GM03348 (cell line): ENCODE measurements at regions not wholly inside any gene's neighbourhood (a gene's known extent, or its start where the extent isn't known, plus 50 kb on each side); places are given as distances from the start of the nearest gene placed in this dataset.
A peak's percentile ranks its signal among the peaks of the same experiment; 100 is the strongest.
"Not testable (repeated sequence)": the region's sequence is repeated elsewhere in the genome, so short reads cannot be mapped to it uniquely, and the experiment has no call there.

ENCODE experiments used
- DNase-seq: peaks from one replicate; pipeline ENCODE4 v3.0.0; 2012; ENCODE audit warnings: low spot score

DNA sequence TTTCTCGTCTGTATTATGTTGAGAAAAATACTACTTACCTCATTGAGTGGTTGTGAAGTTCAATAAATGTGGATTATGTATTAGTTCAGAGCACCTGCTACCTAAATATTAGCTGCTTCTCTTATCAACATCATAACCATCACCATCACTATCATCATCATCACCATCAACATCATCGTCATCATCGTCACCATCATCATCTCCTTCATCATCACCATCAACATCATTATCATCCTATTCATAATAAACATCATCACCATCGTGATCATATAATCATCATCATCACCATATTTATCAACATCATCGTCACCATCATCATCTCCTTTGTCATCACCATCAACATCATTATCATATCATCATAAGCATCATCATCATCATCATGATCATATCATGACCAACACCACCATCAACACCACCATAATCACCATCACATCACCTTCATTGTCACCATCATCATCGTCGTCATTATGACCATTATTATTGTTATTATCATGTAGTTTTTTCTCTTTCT is 181.0 kb upstream of the ADCY2 start:
- DNase-seq = no peak

DNA sequence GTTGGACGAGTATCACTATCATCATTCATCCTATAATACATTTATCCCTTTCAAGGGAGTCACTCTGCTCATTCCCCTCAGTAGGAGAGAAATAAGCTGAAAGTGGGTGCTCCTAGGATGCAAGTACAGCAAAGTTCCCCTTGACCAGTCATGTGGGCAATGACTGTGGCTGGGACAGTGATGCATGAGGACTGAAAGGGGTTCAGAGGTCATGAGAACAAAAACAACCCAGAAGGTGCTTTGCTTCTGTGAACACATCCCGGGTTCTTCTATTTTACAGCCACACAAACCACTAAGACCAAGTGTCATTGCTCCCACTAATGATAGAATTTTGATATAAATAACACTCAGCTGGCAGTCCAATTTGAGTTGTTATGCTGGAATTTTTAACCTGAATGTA is 177.8 kb upstream of the ADCY2 start:
- DNase-seq = no peak

DNA sequence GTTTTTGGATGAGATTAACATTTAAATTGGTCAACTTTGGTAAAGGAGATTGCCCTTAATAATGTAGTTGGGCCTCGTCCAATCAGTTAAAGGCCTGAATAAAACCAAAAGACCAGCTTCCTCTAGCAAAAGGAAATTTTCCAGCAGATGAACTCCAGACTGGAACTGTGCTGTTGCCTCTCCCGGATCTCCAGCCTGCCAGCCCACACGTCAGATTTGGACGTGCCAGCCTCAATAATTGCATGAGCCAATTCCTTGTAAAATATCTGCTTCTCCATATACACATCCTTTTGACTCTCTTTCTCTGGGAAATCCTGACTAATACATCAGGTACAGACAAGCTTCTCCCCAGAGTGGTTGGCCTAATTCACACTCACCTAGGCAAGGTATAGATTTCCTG is 175.8 kb upstream of the ADCY2 start:
- DNase-seq = no peak

DNA sequence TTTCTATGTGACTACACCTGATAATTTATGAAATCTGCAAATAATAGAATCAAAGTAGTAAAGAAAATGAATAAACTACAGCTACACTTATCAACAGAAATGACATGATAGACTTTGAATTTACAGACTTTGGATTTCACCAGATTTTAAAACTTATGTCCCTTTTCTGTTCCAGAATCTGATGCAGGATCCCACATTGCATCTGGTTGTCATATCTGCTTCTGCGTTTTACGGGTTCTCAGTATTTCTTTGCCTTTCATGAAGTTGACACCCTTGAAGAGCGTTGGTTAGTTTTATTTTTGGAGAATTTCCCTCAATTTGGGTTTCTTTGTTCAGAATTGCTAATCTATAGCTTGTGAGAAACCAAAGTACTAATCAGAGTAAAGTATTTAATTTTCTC is 174.9 kb upstream of the ADCY2 start:
- no peak for DNase-seq

DNA sequence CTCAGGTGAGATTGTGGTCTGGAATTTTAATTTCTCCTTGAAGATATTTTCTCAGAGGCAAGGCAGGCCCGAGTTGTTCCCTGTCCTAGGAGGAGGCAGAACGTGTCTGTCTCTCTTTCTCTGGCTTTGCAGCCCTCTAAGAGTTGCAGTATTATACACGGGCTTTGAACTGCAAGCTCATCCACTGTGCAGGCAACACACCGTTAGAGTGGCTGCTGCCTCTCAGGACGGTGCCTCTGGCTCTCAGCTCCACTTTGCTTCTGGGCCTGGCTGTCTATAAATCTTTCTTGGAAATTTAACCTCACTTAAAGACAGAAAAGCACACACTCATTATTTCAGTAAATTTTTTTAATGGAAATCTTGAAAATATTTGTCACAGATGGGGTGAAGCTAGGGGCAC is 170.1 kb upstream of the ADCY2 start:
- DNase-seq = no peak

DNA sequence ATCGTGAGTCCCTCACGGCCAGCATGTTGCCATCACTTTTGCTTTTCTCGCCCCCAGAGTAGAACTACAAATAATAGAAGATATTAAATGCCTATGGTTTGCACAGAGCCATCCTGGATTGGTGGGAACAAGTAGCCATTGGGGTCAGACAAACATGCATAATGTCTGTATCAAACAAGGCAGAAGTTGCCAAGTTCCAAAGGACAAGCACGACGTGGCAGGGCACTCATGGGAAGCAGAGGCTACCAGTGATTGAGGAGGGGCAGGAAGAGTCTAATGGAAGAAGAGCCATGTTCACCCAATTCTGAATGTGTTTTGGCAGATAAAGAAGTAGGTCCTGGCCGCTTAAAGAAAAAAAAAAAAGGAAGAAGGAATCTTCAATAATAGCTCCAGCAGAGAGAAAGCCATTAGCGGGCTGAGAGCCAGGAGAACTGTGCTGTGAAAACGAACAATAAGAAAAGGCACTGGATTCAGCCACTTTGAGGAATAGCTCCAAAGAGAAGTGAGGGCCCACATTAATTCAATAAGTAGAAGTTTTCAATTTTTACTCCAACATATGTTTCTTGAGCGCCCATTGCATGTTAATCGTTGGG is 153.7 kb upstream of the ADCY2 start:
- no peak for DNase-seq

DNA sequence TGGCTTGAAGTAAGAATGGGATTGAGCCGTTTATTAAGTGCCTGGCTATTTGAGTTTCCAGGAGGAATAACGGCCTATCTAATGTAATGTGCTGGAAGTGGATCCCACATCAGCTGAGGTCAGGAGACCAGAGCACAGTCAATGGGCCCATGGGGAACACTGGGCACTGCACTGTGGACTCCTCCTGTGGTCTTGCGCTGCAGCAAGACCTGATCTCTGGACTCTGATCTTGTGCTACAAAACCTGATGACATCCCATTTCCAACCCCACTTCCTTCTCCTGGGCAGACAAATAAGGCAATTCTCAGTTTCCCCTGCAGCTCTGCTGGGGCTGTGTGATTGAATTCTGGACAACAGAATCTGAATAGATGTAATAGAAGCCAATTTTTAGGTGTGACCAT is 151.7 kb upstream of the ADCY2 start:
- DNase-seq = no peak

DNA sequence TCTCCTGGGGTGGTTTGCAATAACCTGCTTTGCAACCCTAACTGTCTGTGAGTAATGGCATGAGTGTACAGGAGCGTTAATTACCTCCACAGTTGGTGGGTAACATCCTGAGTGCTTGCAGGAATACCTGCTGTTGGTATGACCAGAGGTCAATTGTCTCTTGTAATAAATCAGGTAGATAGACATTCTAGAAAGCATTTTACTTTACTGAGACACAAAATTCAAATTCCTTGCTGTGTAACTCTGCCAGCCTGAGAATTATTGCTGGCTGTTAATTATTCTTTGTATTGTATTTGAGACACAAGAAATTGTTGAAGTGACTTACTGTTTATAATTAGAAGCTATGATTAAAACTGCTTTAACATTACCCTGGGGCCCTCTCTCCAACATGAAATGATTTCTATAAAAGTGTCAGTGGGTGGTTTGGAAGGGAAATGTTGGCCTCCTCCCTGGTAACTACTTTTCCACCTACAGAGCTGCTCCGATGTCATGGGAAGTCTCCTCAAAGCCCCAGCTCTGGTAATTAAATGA is 150.8 kb upstream of the ADCY2 start:
- DNase-seq = no peak

DNA sequence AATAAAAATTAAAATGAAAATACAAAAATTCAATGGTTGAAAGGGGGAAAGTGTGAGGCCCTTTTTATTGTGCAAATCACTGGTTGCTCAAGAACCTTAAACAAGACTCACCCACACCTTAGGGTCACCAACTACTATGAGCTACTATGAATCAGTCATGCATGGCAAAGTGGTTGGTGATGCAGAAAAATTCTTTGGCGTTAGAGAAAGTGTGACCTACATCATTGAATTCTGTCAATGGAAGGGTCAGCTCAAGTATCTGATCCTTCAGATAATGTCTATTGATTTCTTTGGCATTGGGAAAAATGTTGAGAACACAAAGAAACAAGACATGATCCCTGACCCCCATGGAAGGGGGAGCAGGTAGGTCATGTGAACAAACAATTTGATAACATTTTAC is 149.7 kb upstream of the ADCY2 start:
- DNase-seq = no peak

DNA sequence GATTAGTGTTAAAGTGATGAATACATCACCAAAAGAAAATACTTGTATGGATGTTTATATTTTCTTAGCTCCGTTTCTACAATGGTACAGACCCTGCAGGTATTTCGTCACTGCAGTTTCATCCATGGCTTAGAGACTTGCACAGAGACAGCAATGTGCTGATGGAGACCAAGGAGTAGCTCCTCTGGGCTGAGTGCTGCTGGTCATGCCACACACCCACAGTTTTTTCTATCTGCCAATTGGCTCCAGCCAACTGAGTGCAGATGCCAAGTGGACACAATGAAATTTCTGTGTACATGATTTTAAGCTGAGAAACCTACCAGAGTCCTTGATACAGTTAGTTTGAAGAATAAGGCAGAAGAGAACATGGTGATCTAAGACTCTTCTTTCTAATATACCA is 145.9 kb upstream of the ADCY2 start:
- no peak for DNase-seq

DNA sequence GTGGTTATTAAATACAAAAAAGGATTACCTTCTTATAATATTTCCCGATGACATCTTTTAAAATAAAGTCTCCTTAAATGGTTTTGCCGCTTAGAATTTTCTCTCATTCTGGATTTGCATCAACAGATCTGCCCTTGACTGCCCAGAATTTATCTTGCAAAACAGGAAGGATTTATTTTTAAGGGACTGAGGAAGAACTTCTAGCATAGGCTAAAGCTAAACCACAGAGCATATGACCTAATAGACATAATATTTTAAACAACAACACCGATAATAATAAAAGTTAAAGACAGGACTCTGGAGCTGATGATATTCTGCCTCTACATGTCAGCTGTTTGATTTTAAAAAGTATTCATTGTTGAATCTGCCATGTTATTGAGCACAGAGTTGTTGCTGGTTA is 145.3 kb upstream of the ADCY2 start:
- no peak for DNase-seq

DNA sequence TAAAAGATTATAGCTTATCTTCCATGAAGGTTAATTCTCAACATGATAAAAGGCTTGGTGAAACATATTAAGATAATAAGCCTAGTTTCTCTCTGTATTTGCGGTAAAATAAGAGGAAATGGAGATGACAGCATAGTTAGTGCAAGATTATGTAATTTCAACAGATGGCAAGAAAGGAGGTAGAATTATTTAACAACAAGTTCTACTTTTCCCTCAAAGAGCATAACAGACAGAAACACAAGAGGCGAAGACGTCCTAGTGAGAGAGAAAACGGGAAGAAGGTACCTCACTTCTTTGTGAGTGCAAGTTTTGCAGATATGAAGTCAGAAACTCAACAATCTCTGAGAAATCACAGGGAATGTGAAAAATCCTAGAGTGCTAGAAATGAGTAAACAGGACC is 144.8 kb upstream of the ADCY2 start:
- DNase-seq = no peak

DNA sequence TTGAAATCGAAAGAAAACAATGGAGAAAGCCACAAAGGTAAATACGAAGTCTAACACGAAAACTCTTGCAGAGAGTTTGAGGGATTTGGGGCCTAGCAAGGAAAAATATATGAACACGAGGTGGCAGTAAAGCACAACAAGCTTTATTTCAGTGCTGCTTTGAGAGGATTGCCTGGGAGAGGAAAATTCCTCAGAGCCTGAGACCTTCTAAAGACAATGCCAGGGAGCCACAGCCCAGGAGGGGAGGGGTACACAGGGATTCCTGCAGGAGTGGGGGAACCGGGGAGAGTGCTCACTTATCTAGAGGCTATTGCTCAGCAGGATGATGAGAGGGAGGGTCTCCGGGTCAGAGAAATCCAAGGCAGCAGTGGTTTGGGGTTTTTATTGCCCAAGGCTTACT is 134.9 kb upstream of the ADCY2 start:
- peak; percentile 68 for DNase-seq

DNA sequence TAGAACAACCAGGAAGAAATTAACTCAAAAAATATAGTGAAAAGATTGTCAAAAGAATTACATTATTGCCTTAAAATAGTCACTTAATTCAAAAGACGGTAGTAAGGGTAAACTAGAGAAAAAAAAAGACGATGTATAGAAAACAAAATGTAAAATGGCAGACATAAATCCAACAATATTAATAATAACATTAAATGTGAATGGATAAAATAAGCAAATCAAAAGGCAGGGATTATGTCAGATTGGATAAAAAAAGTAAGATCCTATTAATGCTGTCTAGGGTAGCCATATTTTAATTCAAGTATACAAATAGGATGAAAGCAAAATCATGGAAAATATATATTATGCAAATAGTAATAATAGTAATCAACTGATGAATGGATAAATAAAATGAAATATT is 134.0 kb upstream of the ADCY2 start:
- DNase-seq = no peak

DNA sequence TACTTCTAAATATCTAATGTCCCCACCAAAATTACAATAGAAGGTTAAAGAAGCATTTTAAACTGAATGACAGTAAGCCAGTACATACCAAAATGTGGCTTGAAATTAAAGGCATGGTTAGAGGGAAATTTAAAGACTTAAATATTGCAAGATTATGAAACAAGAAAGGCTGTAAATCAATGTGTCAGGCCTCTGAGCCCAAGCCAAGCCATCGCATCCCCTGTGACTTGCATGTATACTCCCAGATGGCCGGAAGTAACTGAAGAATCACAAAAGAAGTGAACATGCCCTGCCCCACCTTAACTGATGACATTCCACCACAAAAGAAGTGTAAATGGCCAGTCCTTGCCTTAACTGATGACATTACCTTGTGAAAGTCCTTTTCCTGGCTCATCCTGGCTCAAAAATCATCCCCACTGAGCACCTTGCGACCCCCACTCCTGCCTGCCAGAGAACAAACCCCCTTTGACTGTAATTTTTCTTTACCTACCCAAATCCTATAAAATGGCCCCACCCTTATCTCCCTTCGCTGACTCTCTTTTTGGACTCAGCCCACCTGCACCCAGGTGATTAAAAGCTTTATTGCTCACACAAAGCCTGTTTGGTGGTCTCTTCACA is 132.4 kb upstream of the ADCY2 start:
- not testable (repeated sequence) for DNase-seq

DNA sequence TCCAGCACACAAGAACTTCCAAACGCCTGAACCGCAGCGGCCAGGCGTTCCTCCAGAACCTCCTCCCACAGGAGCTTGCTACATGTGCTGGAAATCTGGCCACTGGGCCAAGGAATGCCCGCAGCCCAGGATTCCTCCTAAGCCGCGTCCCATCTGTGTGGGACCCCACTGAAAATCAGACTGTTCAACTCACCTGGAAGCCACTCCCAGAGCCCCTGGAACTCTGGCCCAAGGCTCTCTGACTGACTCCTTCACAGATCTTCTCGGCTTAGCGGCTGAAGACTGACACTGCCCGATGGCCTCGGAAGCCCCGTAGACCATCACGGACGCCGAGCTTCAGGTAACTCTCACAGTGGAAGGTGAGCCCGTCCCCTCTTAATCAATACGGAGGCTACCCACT is 130.2 kb upstream of the ADCY2 start:
- DNase-seq = not testable (repeated sequence)

DNA sequence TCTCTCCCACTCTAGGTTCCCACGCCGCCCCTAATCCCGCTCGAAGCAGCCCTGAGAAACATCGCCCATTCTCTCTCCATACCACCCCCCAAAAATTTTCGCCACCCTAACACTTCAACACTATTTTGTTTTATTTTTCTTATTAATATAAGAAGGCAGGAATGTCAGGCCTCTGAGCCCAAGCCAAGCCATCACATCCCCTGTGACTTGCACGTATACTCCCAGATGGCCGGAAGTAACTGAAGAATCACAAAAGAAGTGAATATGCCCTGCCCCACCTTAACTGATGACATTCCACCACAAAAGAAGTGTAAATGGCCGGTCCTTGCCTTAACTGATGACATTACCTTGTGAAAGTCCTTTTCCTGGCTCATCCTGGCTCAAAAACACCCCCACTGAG is 127.2 kb upstream of the ADCY2 start:
- DNase-seq = not testable (repeated sequence)

DNA sequence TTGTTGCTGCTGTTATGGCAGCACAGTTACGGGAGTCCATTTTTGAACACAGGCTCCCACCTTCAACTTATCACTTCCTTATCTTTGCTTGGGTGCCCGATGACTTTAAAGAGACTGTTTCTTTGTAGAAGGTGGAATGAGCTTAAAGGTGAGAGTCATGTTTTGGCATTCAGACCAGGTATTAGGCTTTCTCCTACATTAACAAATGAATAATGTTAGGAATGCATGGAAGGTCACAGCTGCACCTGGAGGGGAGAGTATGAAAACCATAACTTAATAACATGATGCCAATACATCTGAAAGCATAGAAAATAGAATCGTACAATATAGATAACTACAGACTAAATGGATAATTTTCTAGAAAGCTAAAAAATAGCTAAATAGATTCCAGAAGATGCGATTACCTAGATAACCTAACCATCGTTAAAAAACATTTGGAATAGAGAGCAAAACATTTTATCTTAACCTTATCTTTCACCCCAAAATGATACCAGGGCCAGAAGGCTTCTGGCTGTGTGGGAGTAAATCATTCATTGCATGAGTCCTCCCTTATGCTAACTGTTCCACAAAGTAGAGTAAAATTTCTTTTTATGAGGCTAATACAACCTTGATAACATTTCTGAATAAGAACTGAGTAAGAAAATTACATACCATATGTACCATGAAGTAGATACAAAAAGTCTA is 126.2 kb upstream of the ADCY2 start:
- DNase-seq = no peak

DNA sequence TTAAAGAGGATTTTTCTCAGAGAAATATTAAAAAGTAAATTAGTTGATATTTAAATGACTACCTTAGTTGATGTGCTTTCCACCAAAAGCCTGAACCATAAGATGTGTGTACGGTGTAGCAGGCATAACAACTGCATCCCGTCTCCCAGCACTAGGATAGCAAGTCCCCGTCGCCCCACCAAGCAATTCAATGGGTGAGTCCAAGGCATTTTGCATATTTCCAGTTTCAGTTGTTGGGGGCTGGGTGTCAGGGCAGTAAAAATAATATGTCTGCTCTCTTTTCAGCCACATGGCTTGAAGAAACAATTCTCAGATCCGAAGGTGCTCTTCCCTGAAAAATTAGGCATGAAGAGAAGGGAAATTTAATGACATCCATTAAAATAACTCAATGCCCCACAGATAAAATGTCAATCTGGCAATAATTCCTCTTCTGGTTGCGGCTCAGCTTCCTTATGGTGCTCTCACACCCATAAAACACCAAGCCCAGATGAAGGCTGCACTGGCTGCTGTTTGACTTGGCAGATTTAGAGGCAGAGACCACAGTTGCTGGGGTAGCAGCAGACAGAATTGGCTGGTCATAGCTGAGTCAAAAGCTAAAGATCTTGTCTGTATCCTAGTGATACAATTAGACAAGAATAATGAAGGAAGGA is 124.4 kb upstream of the ADCY2 start:
- DNase-seq = no peak

DNA sequence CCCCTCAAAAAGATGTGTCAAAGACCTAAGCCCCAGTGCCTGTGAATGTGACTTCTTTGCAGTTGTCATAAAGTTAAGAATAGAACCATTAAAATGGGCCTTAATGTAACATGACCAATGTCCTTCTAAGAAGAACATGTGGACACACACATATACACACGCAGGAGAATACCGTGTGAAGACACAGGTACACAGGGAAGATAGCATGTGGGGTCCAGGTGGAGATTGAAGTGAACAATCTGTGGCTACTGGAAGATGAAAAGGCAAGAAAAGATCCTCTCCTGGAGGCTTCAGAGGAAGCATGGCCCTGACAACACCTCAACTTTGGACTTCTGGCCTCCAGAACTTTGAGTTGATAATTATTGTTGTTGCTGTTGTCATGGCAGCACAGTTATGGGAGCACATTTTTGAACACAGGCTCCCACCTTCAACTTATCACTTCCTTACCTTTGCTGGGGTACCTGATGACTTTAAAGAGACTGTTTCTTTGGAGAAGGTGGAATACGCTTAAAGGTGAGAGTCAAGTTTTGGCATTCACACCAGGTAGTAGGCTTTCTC is 123.5 kb upstream of the ADCY2 start:
- no peak for DNase-seq

DNA sequence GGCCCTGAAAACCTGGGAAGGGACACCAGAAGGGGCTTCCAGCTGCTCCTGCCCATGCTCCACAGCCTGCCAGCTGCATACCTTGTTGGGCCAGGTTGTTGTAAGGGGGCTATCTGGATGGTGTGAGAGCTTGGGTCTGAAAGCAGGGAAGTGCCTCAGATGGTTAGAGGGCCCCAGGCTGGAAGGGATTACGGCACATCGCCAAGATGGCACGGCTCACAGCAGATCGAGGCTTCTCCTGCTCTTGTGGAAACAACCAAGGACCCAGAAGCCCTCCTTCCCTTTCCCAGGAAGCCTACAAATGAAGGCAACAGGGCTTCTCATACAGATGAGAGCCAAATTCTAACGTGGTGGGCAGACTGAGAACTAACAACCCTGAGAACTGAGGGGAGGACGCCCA is 121.7 kb upstream of the ADCY2 start:
- no peak for DNase-seq

DNA sequence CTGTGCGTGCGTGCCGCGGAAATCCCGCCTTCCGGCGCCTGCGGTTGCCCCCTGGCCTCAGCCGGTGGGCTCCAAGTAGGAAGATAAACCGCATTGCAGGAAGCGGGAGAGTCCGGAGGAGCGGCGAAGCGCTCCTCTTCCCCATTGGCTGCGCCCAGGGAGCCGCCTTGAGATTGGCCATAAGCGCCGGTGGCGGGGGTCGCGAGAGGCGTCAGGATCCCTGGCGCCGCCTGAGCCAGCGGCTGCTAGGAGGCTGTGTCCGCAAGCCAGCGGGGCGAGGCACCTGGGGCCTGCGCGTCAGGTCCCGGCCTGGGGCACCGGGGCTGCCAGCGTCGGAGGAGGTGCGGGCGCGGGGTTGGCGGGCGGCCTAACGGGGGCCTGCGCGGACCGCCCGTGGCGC is 106.3 kb upstream of the ADCY2 start:
- not testable (repeated sequence) for DNase-seq

DNA sequence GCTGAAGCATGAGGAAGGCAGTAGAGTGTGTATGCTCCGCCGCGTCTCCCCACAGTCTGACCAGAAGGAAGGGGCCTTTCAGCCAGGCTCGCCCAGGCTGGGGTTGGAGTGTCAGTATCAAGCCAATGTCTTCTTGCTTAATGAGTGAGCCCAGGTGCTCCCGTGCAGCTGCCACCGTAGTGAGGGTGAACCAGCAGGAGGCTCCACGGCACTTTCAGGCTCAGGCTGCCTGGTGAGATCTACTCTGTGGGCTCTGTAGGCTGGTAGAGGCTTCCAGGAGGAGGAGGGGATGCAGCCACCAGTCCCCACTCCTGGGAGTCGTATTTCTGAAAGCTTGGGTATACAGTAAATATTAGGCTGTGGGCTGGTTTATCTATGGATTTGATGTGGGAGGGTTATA is 98.1 kb upstream of the ADCY2 start:
- DNase-seq = not testable (repeated sequence)
